IMR-90 (cell line): ENCODE measurements at regions not wholly inside any gene's neighbourhood (a gene's known extent, or its start where the extent isn't known, plus 50 kb on each side); places are given as distances from the start of the nearest gene placed in this dataset.

Experiments used
- ATAC-seq: fragments of 200-7000 bp; cut with Tn5 transposase; 2 replicates; pipeline ENCODE4 v1.9.1; 2020; ENCODE audit warnings: low read depth, mild to moderate bottlenecking, moderate library complexity
- BruUV-seq: library from RNA; stranded (reverse); fragments of 400-500 nt; replicated peaks from 2 replicates; lab custom pipeline; 2021; lab: Mats Ljungman, UMichigan
- CTCF ChIA-PET: fragments of 300-600 bp; formaldehyde crosslinking; extraction: SDS; loops from one replicate; lab custom pipeline; 2021; ENCODE audit warnings: antibody characterized with exemption; lab: Yijun Ruan, JAX
- POLR2A ChIA-PET: fragments of 300-600 bp; sonication (Branson Sonifier 250); formaldehyde crosslinking; loops from one replicate; lab custom pipeline; 2022; ENCODE audit warnings: antibody characterized with exemption; ENCODE audit not compliant: unreplicated experiment; lab: Charles Lee
- DNase-seq: peaks from one replicate; pipeline ENCODE4 v3.0.0; 2013
- H2AFZ ChIP-seq: replicated peaks from 2 replicates; pipeline ENCODE3; 2013; ENCODE audit warnings: low read length, mild to moderate bottlenecking; ENCODE audit not compliant: poor library complexity
- H2AK5ac ChIP-seq: 2 replicates; pipeline ENCODE4 v1.6.1; 2013; ENCODE audit warnings: low read depth, low read length, inconsistent platforms
- H2AK9ac ChIP-seq: replicated peaks from 2 replicates; pipeline ENCODE3; 2013; ENCODE audit warnings: mild to moderate bottlenecking, low read depth, low read length, moderate library complexity; ENCODE audit not compliant: poor library complexity
- H2BK120ac ChIP-seq: 2 replicates; pipeline ENCODE4 v1.6.1; 2013; ENCODE audit warnings: low read depth, low read length, inconsistent platforms
- H2BK15ac ChIP-seq: 3 replicates; pipeline ENCODE4 v1.6.1; 2013; ENCODE audit warnings: low read depth, low read length, inconsistent platforms
- H2BK20ac ChIP-seq: 2 replicates; pipeline ENCODE4 v1.6.1; 2013; ENCODE audit warnings: low read depth, mild to moderate bottlenecking, inconsistent platforms, low read length, moderate library complexity
- H2BK5ac ChIP-seq: 2 replicates; pipeline ENCODE4 v1.6.1; 2013; ENCODE audit warnings: mild to moderate bottlenecking, low read depth, low read length, inconsistent platforms; ENCODE audit not compliant: poor library complexity, severe bottlenecking
- H3K14ac ChIP-seq: replicated peaks from 2 replicates; pipeline ENCODE4 v1.6.1; 2013; ENCODE audit warnings: low read depth, low read length, inconsistent platforms
- H3K18ac ChIP-seq: 2 replicates; pipeline ENCODE4 v1.6.1; 2013; ENCODE audit warnings: low read depth, low read length, control low read depth
- H3K23ac ChIP-seq: 2 replicates; pipeline ENCODE4 v1.6.1; 2013; ENCODE audit warnings: low read depth, low read length, inconsistent platforms
- H3K27ac ChIP-seq: 2 replicates; pipeline ENCODE4 v1.5.1; 2013; ENCODE audit warnings: mild to moderate bottlenecking, control low read depth, low read length; ENCODE audit not compliant: insufficient read depth
- H3K27me3 ChIP-seq: 2 replicates; pipeline ENCODE4 v1.6.1; 2013; ENCODE audit warnings: low read length; ENCODE audit not compliant: control insufficient read depth, insufficient read depth
- H3K36me3 ChIP-seq: 2 replicates; pipeline ENCODE4 v1.6.1; 2013; ENCODE audit warnings: low read length, mixed read lengths; ENCODE audit not compliant: control insufficient read depth, insufficient read depth
- H3K4ac ChIP-seq: 2 replicates; pipeline ENCODE4 v1.6.1; 2013; ENCODE audit warnings: low read depth, low read length, inconsistent platforms
- H3K4me1 ChIP-seq: 2 replicates; pipeline ENCODE4 v1.6.1; 2013; ENCODE audit warnings: low read length, mixed read lengths; ENCODE audit not compliant: control insufficient read depth, insufficient read depth
- H3K4me2 ChIP-seq: 2 replicates; pipeline ENCODE4 v1.6.1; 2013; ENCODE audit warnings: low read depth, mild to moderate bottlenecking, control low read depth, low read length, moderate library complexity
- H3K4me3 ChIP-seq: 2 replicates; pipeline ENCODE4 v1.5.1; 2013; ENCODE audit warnings: low read depth, mild to moderate bottlenecking, control low read depth, low read length, moderate library complexity; ENCODE audit not compliant: insufficient read depth
- H3K56ac ChIP-seq: 2 replicates; pipeline ENCODE4 v1.6.1; 2013; ENCODE audit warnings: low read length, inconsistent platforms; ENCODE audit not compliant: insufficient read depth; ENCODE audit errors: extremely low read depth
- H3K79me1 ChIP-seq, 2 experiments: 2 replicates each; pipeline ENCODE4 v1.6.1; 2013; ENCODE audit warnings: low read length in 2 of 2, inconsistent platforms in 1 of 2, low read depth in 1 of 2
- H3K9ac ChIP-seq: 2 replicates; pipeline ENCODE4 v1.6.1; 2013; ENCODE audit warnings: low read depth, low read length, control low read depth
- H3K9me1 ChIP-seq: 2 replicates; pipeline ENCODE4 v1.6.1; 2013; ENCODE audit warnings: low read length, inconsistent platforms; ENCODE audit not compliant: insufficient read depth
- H3K9me3 ChIP-seq: 2 replicates; pipeline ENCODE4 v1.6.1; 2013; ENCODE audit warnings: low read length; ENCODE audit not compliant: control insufficient read depth, insufficient read depth
- H4K20me1 ChIP-seq: 2 replicates; pipeline ENCODE4 v1.6.1; 2013; ENCODE audit warnings: low read length, inconsistent platforms; ENCODE audit not compliant: insufficient read depth
- H4K5ac ChIP-seq: 2 replicates; pipeline ENCODE4 v1.6.1; 2013; ENCODE audit warnings: mild to moderate bottlenecking, low read depth, low read length, control low read depth
- H4K8ac ChIP-seq, 2 experiments: 2 replicates each; pipeline ENCODE4 v1.6.1; 2013; ENCODE audit warnings: low read depth in 2 of 2, low read length in 2 of 2, control low read depth in 1 of 2, inconsistent platforms in 1 of 2
- H4K91ac ChIP-seq: 2 replicates; pipeline ENCODE4 v1.6.1; 2013; ENCODE audit warnings: low read depth, low read length, inconsistent platforms; ENCODE audit not compliant: insufficient read depth
- BHLHE40 ChIP-seq: fragments of 150-350 bp; IDR thresholded peaks from 2 replicates; pipeline ENCODE4 v1.6.1; 2016; ENCODE audit warnings: mild to moderate bottlenecking, low read depth, low read length
- CEBPB ChIP-seq: IDR thresholded peaks from 2 replicates; pipeline ENCODE4 v1.6.1; 2012; ENCODE audit warnings: low read depth, low read length, improper control_type of control experiment
- CHD1 ChIP-seq: IDR thresholded peaks from 2 replicates; pipeline ENCODE4 v1.6.1; 2012; ENCODE audit warnings: low read depth, low read length, improper control_type of control experiment
- CTCF ChIP-seq: conservative IDR thresholded peaks from 2 replicates; pipeline ENCODE4 v1.5.1; 2012; ENCODE audit warnings: mild to moderate bottlenecking, low read depth, low read length, improper control_type of control experiment
- ELK1 ChIP-seq: fragments of 150-350 bp; IDR thresholded peaks from 2 replicates; pipeline ENCODE4 v1.6.1; 2016; ENCODE audit warnings: low read depth, mild to moderate bottlenecking, low read length, moderate library complexity, borderline replicate concordance
- FOS ChIP-seq: fragments of 150-350 bp; IDR thresholded peaks from 2 replicates; pipeline ENCODE4 v1.6.1; 2016; ENCODE audit warnings: low read depth, low read length
- MAFK ChIP-seq: IDR thresholded peaks from 2 replicates; pipeline ENCODE4 v1.6.1; 2012; ENCODE audit warnings: low read depth, low read length, improper control_type of control experiment
- MAZ ChIP-seq: IDR thresholded peaks from 2 replicates; pipeline ENCODE4 v1.6.1; 2012; ENCODE audit warnings: low read depth, mild to moderate bottlenecking, low read length, improper control_type of control experiment, moderate library complexity, borderline replicate concordance
- MXI1 ChIP-seq: IDR thresholded peaks from 2 replicates; pipeline ENCODE4 v1.6.1; 2012; ENCODE audit warnings: low read depth, mild to moderate bottlenecking, low read length, moderate library complexity, borderline replicate concordance
- NFE2L2 ChIP-seq: fragments of 150-350 bp; IDR thresholded peaks from 2 replicates; pipeline ENCODE4 v1.6.1; 2016; ENCODE audit warnings: low read depth, mild to moderate bottlenecking, low read length
- POLR2A ChIP-seq: IDR thresholded peaks from 2 replicates; pipeline ENCODE4 v1.6.1; 2012; ENCODE audit warnings: mild to moderate bottlenecking, low read depth, low read length
- RAD21 ChIP-seq: IDR thresholded peaks from 2 replicates; pipeline ENCODE4 v1.6.1; 2012; ENCODE audit warnings: low read length, improper control_type of control experiment
- RCOR1 ChIP-seq: IDR thresholded peaks from 2 replicates; pipeline ENCODE4 v1.6.1; 2012; ENCODE audit warnings: mild to moderate bottlenecking, low read length, improper control_type of control experiment; ENCODE audit not compliant: insufficient replicate concordance
- RFX5 ChIP-seq: IDR thresholded peaks from 2 replicates; pipeline ENCODE4 v1.8.0; 2012; ENCODE audit warnings: low read depth, mild to moderate bottlenecking, low read length, moderate library complexity
- SMC3 ChIP-seq: fragments of 150-350 bp; IDR thresholded peaks from 2 replicates; pipeline ENCODE4 v1.6.1; 2016; ENCODE audit warnings: low read depth, mild to moderate bottlenecking, antibody characterized with exemption, low read length, moderate library complexity
- WGBS, 2 experiments: methylation state at CpG; one replicate each; pipeline versions ENCODE4 v1.1.5 to v1.1.7; 2013; ENCODE audit warnings: missing lambda C conversion rate in 2 of 2; ENCODE audit not compliant: insufficient read length in 1 of 2; ENCODE audit errors: extremely low coverage in 2 of 2; 5-methylcytosine and 5-hydroxymethylcytosine counted together
- dilution Hi-C: fragments of 300-500 bp; cut with HindIII; formaldehyde crosslinking; loops from one replicate; pipeline ENCODE4 v1.14.3; 2018; ENCODE audit warnings: low sequenced_read_pairs; ENCODE audit not compliant: unreplicated experiment
- in situ Hi-C: fragments of 300-500 bp; cut with MboI; formaldehyde crosslinking; loops from 3 replicates; pipeline ENCODE4 v1.14.3; 2019; ENCODE audit warnings: low sequenced_read_pairs, inconsistent platforms, mixed read lengths
- intact Hi-C: fragments of 100-400 bp; cut with micrococcal nuclease; formaldehyde crosslinking; loops from 2 replicates; pipeline ENCODE4 v1.10.0; 2022
- TF ChIP-seq, protein P1 (sequence below): fragments of 150-350 bp; IDR thresholded peaks from 2 replicates; pipeline ENCODE4 v1.6.1; 2017; ENCODE audit warnings: mild to moderate bottlenecking, antibody characterized with exemption, low read length, low read depth

DNA sequence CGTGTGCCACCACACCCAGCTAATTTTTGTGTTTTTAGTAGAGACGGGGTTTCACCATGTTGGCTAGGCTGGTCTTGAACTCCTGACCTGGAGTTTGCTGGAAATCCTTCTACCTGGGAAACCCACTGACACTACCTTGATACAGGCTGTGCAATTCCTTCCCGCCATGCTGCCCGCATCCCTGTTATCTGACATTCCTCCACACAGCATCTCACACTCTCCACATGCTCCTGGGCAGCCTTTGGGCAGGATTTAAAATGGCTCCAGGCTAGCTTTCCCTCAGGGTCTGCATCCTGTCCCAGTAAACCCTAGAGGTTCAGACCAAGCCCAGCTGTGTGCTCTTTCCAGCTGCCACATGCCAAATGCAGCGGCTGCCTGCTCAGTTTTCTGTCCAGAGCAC lies 319.5 kb upstream of the CXCR4 start:
- TF ChIP-seq RCOR1 (no peak), ELK1 (no peak), FOS (no peak), MAZ (no peak), RAD21 (no peak), RFX5 (no peak), CEBPB (no peak), NFE2L2 (no peak), CHD1 (no peak), POLR2A (no peak), MAFK (no peak), BHLHE40 (no peak), CTCF (no peak), SMC3 (no peak), MXI1 (no peak)
- TF ChIP-seq, protein P1, sequence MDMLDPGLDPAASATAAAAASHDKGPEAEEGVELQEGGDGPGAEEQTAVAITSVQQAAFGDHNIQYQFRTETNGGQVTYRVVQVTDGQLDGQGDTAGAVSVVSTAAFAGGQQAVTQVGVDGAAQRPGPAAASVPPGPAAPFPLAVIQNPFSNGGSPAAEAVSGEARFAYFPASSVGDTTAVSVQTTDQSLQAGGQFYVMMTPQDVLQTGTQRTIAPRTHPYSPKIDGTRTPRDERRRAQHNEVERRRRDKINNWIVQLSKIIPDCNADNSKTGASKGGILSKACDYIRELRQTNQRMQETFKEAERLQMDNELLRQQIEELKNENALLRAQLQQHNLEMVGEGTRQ, result no peak
- CTCF ChIA-PET, result no interaction called here
- no peak overlapping the region for H2AFZ ChIP-seq
- H2AK9ac ChIP-seq, result no peak overlapping the region
- no peak overlapping the region for H3K4me3 ChIP-seq
- no peak overlapping the region for H3K4ac ChIP-seq
- H3K36me3 ChIP-seq, result no peaks in the 10 kb centered on the region
- H4K20me1 ChIP-seq, result no peaks in the 10 kb centered on the region
- H2AK5ac ChIP-seq, result no peak overlapping the region
- no peak overlapping the region for H4K91ac ChIP-seq
- H3K27me3 ChIP-seq, result no peaks in the 10 kb centered on the region
- H4K8ac ChIP-seq, result no peak overlapping the region
- H3K4me2 ChIP-seq, result no peak overlapping the region
- no peak for DNase-seq
- H3K56ac ChIP-seq, result no peak overlapping the region
- no peak overlapping the region for H2BK5ac ChIP-seq
- H3K9ac ChIP-seq, result no peak overlapping the region
- 94% methylated on average over 2 of the region's 5 CpGs; no CpG with 5 or more reads in 1 of the 2 experiments for WGBS, 2 experiments
- H3K18ac ChIP-seq, result no peak overlapping the region
- H2BK20ac ChIP-seq, result no peak overlapping the region
- no TSS peak for BruUV-seq
- POLR2A ChIA-PET, result no interaction called here
- no peaks in the 10 kb centered on the region; the same call in 1 of the 2 replicates for H3K9me3 ChIP-seq
- no peak overlapping the region for H2BK120ac ChIP-seq
- H3K9me1 ChIP-seq, result no peaks in the 10 kb centered on the region
- H3K27ac ChIP-seq, result no peak overlapping the region
- ATAC-seq, result no peak
- no peak overlapping the region for H2BK15ac ChIP-seq
- no peaks in the 10 kb centered on the region for H3K4me1 ChIP-seq
- intact Hi-C loops (no loop called here), in situ Hi-C loops (no loop called here), dilution Hi-C loops (no loop called here)
- no peaks in the 10 kb centered on the region for H3K79me1 ChIP-seq
- no peak overlapping the region for H3K14ac ChIP-seq
- no peak overlapping the region for H4K5ac ChIP-seq
- H3K23ac ChIP-seq, result no peak overlapping the region
